IMR-90 (cell line): ENCODE measurements at regions not wholly inside any gene's neighbourhood (a gene's known extent, or its start where the extent isn't known, plus 50 kb on each side); places are given as distances from the start of the nearest gene placed in this dataset.

Source experiments
- ATAC-seq: fragments of 200-7000 bp; cut with Tn5 transposase; 2 replicates; pipeline ENCODE4 v1.9.1; 2020; ENCODE audit warnings: low read depth, mild to moderate bottlenecking, moderate library complexity
- BruUV-seq: library from RNA; stranded (reverse); fragments of 400-500 nt; replicated peaks from 2 replicates; lab custom pipeline; 2021; lab: Mats Ljungman, UMichigan
- CTCF ChIA-PET: fragments of 300-600 bp; formaldehyde crosslinking; extraction: SDS; loops from one replicate; lab custom pipeline; 2021; ENCODE audit warnings: antibody characterized with exemption; lab: Yijun Ruan, JAX
- POLR2A ChIA-PET: fragments of 300-600 bp; sonication (Branson Sonifier 250); formaldehyde crosslinking; loops from one replicate; lab custom pipeline; 2022; ENCODE audit warnings: antibody characterized with exemption; ENCODE audit not compliant: unreplicated experiment; lab: Charles Lee
- DNase-seq: peaks from one replicate; pipeline ENCODE4 v3.0.0; 2013
- H2AFZ ChIP-seq: replicated peaks from 2 replicates; pipeline ENCODE3; 2013; ENCODE audit warnings: low read length, mild to moderate bottlenecking; ENCODE audit not compliant: poor library complexity
- H2AK5ac ChIP-seq: 2 replicates; pipeline ENCODE4 v1.6.1; 2013; ENCODE audit warnings: low read depth, low read length, inconsistent platforms
- H2AK9ac ChIP-seq: replicated peaks from 2 replicates; pipeline ENCODE3; 2013; ENCODE audit warnings: mild to moderate bottlenecking, low read depth, low read length, moderate library complexity; ENCODE audit not compliant: poor library complexity
- H2BK120ac ChIP-seq: 2 replicates; pipeline ENCODE4 v1.6.1; 2013; ENCODE audit warnings: low read depth, low read length, inconsistent platforms
- H2BK15ac ChIP-seq: 3 replicates; pipeline ENCODE4 v1.6.1; 2013; ENCODE audit warnings: low read depth, low read length, inconsistent platforms
- H2BK20ac ChIP-seq: 2 replicates; pipeline ENCODE4 v1.6.1; 2013; ENCODE audit warnings: low read depth, mild to moderate bottlenecking, inconsistent platforms, low read length, moderate library complexity
- H2BK5ac ChIP-seq: 2 replicates; pipeline ENCODE4 v1.6.1; 2013; ENCODE audit warnings: mild to moderate bottlenecking, low read depth, low read length, inconsistent platforms; ENCODE audit not compliant: poor library complexity, severe bottlenecking
- H3K14ac ChIP-seq: replicated peaks from 2 replicates; pipeline ENCODE4 v1.6.1; 2013; ENCODE audit warnings: low read depth, low read length, inconsistent platforms
- H3K18ac ChIP-seq: 2 replicates; pipeline ENCODE4 v1.6.1; 2013; ENCODE audit warnings: low read depth, low read length, control low read depth
- H3K23ac ChIP-seq: 2 replicates; pipeline ENCODE4 v1.6.1; 2013; ENCODE audit warnings: low read depth, low read length, inconsistent platforms
- H3K27ac ChIP-seq: 2 replicates; pipeline ENCODE4 v1.5.1; 2013; ENCODE audit warnings: mild to moderate bottlenecking, control low read depth, low read length; ENCODE audit not compliant: insufficient read depth
- H3K27me3 ChIP-seq: 2 replicates; pipeline ENCODE4 v1.6.1; 2013; ENCODE audit warnings: low read length; ENCODE audit not compliant: control insufficient read depth, insufficient read depth
- H3K36me3 ChIP-seq: 2 replicates; pipeline ENCODE4 v1.6.1; 2013; ENCODE audit warnings: low read length, mixed read lengths; ENCODE audit not compliant: control insufficient read depth, insufficient read depth
- H3K4ac ChIP-seq: 2 replicates; pipeline ENCODE4 v1.6.1; 2013; ENCODE audit warnings: low read depth, low read length, inconsistent platforms
- H3K4me1 ChIP-seq: 2 replicates; pipeline ENCODE4 v1.6.1; 2013; ENCODE audit warnings: low read length, mixed read lengths; ENCODE audit not compliant: control insufficient read depth, insufficient read depth
- H3K4me2 ChIP-seq: 2 replicates; pipeline ENCODE4 v1.6.1; 2013; ENCODE audit warnings: low read depth, mild to moderate bottlenecking, control low read depth, low read length, moderate library complexity
- H3K4me3 ChIP-seq: 2 replicates; pipeline ENCODE4 v1.5.1; 2013; ENCODE audit warnings: low read depth, mild to moderate bottlenecking, control low read depth, low read length, moderate library complexity; ENCODE audit not compliant: insufficient read depth
- H3K56ac ChIP-seq: 2 replicates; pipeline ENCODE4 v1.6.1; 2013; ENCODE audit warnings: low read length, inconsistent platforms; ENCODE audit not compliant: insufficient read depth; ENCODE audit errors: extremely low read depth
- H3K79me1 ChIP-seq, 2 experiments: 2 replicates each; pipeline ENCODE4 v1.6.1; 2013; ENCODE audit warnings: low read length in 2 of 2, inconsistent platforms in 1 of 2, low read depth in 1 of 2
- H3K9ac ChIP-seq: 2 replicates; pipeline ENCODE4 v1.6.1; 2013; ENCODE audit warnings: low read depth, low read length, control low read depth
- H3K9me1 ChIP-seq: 2 replicates; pipeline ENCODE4 v1.6.1; 2013; ENCODE audit warnings: low read length, inconsistent platforms; ENCODE audit not compliant: insufficient read depth
- H3K9me3 ChIP-seq: 2 replicates; pipeline ENCODE4 v1.6.1; 2013; ENCODE audit warnings: low read length; ENCODE audit not compliant: control insufficient read depth, insufficient read depth
- H4K20me1 ChIP-seq: 2 replicates; pipeline ENCODE4 v1.6.1; 2013; ENCODE audit warnings: low read length, inconsistent platforms; ENCODE audit not compliant: insufficient read depth
- H4K5ac ChIP-seq: 2 replicates; pipeline ENCODE4 v1.6.1; 2013; ENCODE audit warnings: mild to moderate bottlenecking, low read depth, low read length, control low read depth
- H4K8ac ChIP-seq, 2 experiments: 2 replicates each; pipeline ENCODE4 v1.6.1; 2013; ENCODE audit warnings: low read depth in 2 of 2, low read length in 2 of 2, control low read depth in 1 of 2, inconsistent platforms in 1 of 2
- H4K91ac ChIP-seq: 2 replicates; pipeline ENCODE4 v1.6.1; 2013; ENCODE audit warnings: low read depth, low read length, inconsistent platforms; ENCODE audit not compliant: insufficient read depth
- BHLHE40 ChIP-seq: fragments of 150-350 bp; IDR thresholded peaks from 2 replicates; pipeline ENCODE4 v1.6.1; 2016; ENCODE audit warnings: mild to moderate bottlenecking, low read depth, low read length
- CEBPB ChIP-seq: IDR thresholded peaks from 2 replicates; pipeline ENCODE4 v1.6.1; 2012; ENCODE audit warnings: low read depth, low read length, improper control_type of control experiment
- CHD1 ChIP-seq: IDR thresholded peaks from 2 replicates; pipeline ENCODE4 v1.6.1; 2012; ENCODE audit warnings: low read depth, low read length, improper control_type of control experiment
- MAFK ChIP-seq: IDR thresholded peaks from 2 replicates; pipeline ENCODE4 v1.6.1; 2012; ENCODE audit warnings: low read depth, low read length, improper control_type of control experiment
- MAZ ChIP-seq: IDR thresholded peaks from 2 replicates; pipeline ENCODE4 v1.6.1; 2012; ENCODE audit warnings: low read depth, mild to moderate bottlenecking, low read length, improper control_type of control experiment, moderate library complexity, borderline replicate concordance
- RAD21 ChIP-seq: IDR thresholded peaks from 2 replicates; pipeline ENCODE4 v1.6.1; 2012; ENCODE audit warnings: low read length, improper control_type of control experiment
- SMC3 ChIP-seq: fragments of 150-350 bp; IDR thresholded peaks from 2 replicates; pipeline ENCODE4 v1.6.1; 2016; ENCODE audit warnings: low read depth, mild to moderate bottlenecking, antibody characterized with exemption, low read length, moderate library complexity
- WGBS, 2 experiments: methylation state at CpG; one replicate each; pipeline versions ENCODE4 v1.1.5 to v1.1.7; 2013; ENCODE audit warnings: missing lambda C conversion rate in 2 of 2; ENCODE audit not compliant: insufficient read length in 1 of 2; ENCODE audit errors: extremely low coverage in 2 of 2; 5-methylcytosine and 5-hydroxymethylcytosine counted together
- dilution Hi-C: fragments of 300-500 bp; cut with HindIII; formaldehyde crosslinking; loops from one replicate; pipeline ENCODE4 v1.14.3; 2018; ENCODE audit warnings: low sequenced_read_pairs; ENCODE audit not compliant: unreplicated experiment
- in situ Hi-C: fragments of 300-500 bp; cut with MboI; formaldehyde crosslinking; loops from 3 replicates; pipeline ENCODE4 v1.14.3; 2019; ENCODE audit warnings: low sequenced_read_pairs, inconsistent platforms, mixed read lengths
- intact Hi-C: fragments of 100-400 bp; cut with micrococcal nuclease; formaldehyde crosslinking; loops from 2 replicates; pipeline ENCODE4 v1.10.0; 2022
- TF ChIP-seq, protein P1 (sequence below): fragments of 150-350 bp; IDR thresholded peaks from 2 replicates; pipeline ENCODE4 v1.6.1; 2016; ENCODE audit warnings: low read depth, mild to moderate bottlenecking, low read length, moderate library complexity, borderline replicate concordance

DNA sequence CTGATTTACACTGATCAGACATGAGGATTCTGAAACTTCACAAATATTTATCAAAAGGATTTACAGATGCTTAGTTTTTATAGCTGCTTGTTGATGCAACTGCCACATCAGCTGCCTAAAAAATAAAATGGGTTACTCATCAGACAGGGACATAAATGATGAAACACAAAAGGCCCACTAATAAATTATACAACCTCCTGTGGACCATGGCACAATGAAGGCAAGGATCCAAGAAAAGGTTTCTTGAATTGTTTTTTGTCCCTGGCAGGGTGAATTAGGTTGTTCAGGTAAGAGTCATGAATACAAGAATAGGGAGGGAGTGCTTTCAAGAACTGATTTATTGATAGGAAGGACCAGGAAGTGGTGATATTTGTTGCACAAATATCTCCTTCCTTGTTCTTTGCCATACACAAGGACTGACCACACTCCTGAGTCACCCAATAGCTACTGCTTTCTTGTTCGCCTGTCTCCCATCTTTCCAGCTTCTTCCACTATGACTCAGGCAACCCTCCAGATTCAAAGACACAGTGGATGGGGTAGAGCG lies 234.5 kb downstream of the AHR start (continued):
- TF ChIP-seq MAFK, result no peak

DNA sequence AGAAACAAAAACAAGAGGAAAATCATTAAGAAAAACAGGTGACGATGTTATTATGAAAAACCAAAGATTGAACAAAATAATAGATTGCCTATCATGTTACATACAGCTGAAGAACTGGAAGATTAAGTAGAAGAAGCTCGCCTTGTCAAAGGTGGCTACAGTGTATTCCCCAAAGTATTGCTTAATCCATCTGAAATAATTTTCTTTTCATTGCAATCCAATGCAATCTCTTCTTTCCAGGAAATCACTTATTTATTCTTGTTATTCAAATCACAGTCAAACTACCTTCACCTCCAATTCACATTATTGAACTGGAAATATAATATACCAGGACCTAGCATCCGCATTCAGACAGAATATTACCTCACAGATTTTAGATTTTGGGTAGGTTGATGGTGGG lies 235.9 kb downstream of the AHR start:
- Histone ChIP-seq H3K4me1 (peaks cover 9% of the 10 kb centered on the region), H3K79me1 (no peaks in the 10 kb centered on the region), H4K91ac (no peak overlapping the region), H3K9ac (no peak overlapping the region), H3K36me3 (no peaks in the 10 kb centered on the region), H3K27ac (no peak overlapping the region), H2BK120ac (no peak overlapping the region), H3K4me3 (no peak overlapping the region), H3K9me1 (peaks cover 6% of the 10 kb centered on the region; the same call in 1 of the 2 replicates), H3K4me2 (no peak overlapping the region), H3K27me3 (no peaks in the 10 kb centered on the region), H2BK15ac (no peak overlapping the region), H3K14ac (no peak overlapping the region), H4K20me1 (no peaks in the 10 kb centered on the region), H3K23ac (no peak overlapping the region), H4K8ac (no peak overlapping the region), H3K18ac (no peak overlapping the region), H3K4ac (no peak overlapping the region), H2BK20ac (no peak overlapping the region), H3K56ac (no peak overlapping the region), H2AK5ac (no peak overlapping the region), H4K5ac (no peak overlapping the region), H3K9me3 (no peaks in the 10 kb centered on the region), H2AK9ac (no peak overlapping the region), H2BK5ac (no peak overlapping the region), H2AFZ (no peak overlapping the region)
- CTCF ChIA-PET, result no interaction called here
- POLR2A ChIA-PET, result no interaction called here
- dilution Hi-C loops, result no loop called here
- ATAC-seq (no peak), DNase-seq (no peak)
- no TSS peak for BruUV-seq
- no CpG with 5 or more reads among the region's 3 CpGs for WGBS, 2 experiments
- TF ChIP-seq CEBPB (peak; percentile 36; the same call in 1 of the 2 replicates), CHD1 (no peak), MAZ (no peak), RAD21 (no peak), SMC3 (no peak), BHLHE40 (no peak)
- TF ChIP-seq, protein P1, sequence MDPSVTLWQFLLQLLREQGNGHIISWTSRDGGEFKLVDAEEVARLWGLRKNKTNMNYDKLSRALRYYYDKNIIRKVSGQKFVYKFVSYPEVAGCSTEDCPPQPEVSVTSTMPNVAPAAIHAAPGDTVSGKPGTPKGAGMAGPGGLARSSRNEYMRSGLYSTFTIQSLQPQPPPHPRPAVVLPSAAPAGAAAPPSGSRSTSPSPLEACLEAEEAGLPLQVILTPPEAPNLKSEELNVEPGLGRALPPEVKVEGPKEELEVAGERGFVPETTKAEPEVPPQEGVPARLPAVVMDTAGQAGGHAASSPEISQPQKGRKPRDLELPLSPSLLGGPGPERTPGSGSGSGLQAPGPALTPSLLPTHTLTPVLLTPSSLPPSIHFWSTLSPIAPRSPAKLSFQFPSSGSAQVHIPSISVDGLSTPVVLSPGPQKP, result no peak
- intact Hi-C loops, result loop anchor here (5.0 to 10.0 kb wide), 3 partner anchors 113 to 550 kb away; no protein-coding TSS in a partner anchor
- in situ Hi-C loops, result no loop called here
